PC-3 (cell line): ENCODE measurements at regions not wholly inside any gene's neighbourhood (a gene's known extent, or its start where the extent isn't known, plus 50 kb on each side); places are given as distances from the start of the nearest gene placed in this dataset.

Experiments
- CTCF ChIP-seq: fragments of 300-600 bp; sonication (generic); conservative IDR thresholded peaks from 2 replicates; pipeline ENCODE4 v1.5.1; 2017; ENCODE audit warnings: antibody characterized with exemption, low read depth, mild to moderate bottlenecking, low read length
- EZH2 ChIP-seq: fragments of 300-600 bp; sonication (generic); IDR thresholded peaks from one replicate; pipeline ENCODE4 v1.6.1; 2017; ENCODE audit warnings: antibody characterized with exemption, mild to moderate bottlenecking, low read length; ENCODE audit not compliant: unreplicated experiment

- no peak for TF ChIP-seq EZH2
- no peak for TF ChIP-seq CTCF
Observed at GRCh38 chr12:23349564-23349963, 599.9 kb downstream of the SOX5 start.
